Effector memory CD8-positive, alpha-beta T cell (primary cell): ENCODE measurements at regions not wholly inside any gene's neighbourhood (a gene's known extent, or its start where the extent isn't known, plus 50 kb on each side); places are given as distances from the start of the nearest gene placed in this dataset.
A peak's percentile ranks its signal among the peaks of the same experiment; 100 is the strongest.

Experiments used
- ATAC-seq: fragments of 150-1000 bp; cut with Tn5 transposase; replicated peaks from 2 replicates; pipeline ENCODE4 v1.10.0; 2021; ENCODE audit warnings: mild to moderate bottlenecking, moderate library complexity
- DNase-seq, 3 experiments: peaks; one replicate each; pipeline ENCODE4 v3.0.0; 2021
- H3K27ac Mint-ChIP-seq, 2 donors: one replicate each; pipeline ENCODE4 v1.8.0; 2022; ENCODE audit warnings: mild to moderate bottlenecking in 2 of 2, mixed read lengths in 2 of 2, moderate library complexity in 2 of 2
- H3K27me3 Mint-ChIP-seq, 2 donors: one replicate each; pipeline ENCODE4 v1.8.0; 2022; ENCODE audit warnings: mixed read lengths in 2 of 2
- H3K36me3 Mint-ChIP-seq: one replicate; pipeline ENCODE4 v1.8.0; 2022; ENCODE audit warnings: mild to moderate bottlenecking, moderate library complexity, mixed read lengths; ENCODE audit not compliant: insufficient read depth
- H3K4me1 Mint-ChIP-seq, 2 donors: one replicate each; pipeline ENCODE4 v1.8.0; 2022; ENCODE audit warnings: low read depth in 2 of 2, mixed read lengths in 2 of 2
- H3K4me3 Mint-ChIP-seq, 2 donors: one replicate each; pipeline ENCODE4 v1.8.0; 2022; ENCODE audit warnings: mild to moderate bottlenecking in 2 of 2, mixed read lengths in 2 of 2, moderate library complexity in 2 of 2
- H3K9me3 Mint-ChIP-seq, 2 donors: one replicate each; pipeline ENCODE4 v1.8.0; 2022; ENCODE audit warnings: mixed read lengths in 2 of 2

- no peak overlapping the region for H3K4me3 Mint-ChIP-seq
- no peaks in the 10 kb centered on the region for H3K27me3 Mint-ChIP-seq
- H3K36me3 Mint-ChIP-seq = peaks cover 3% of the 10 kb centered on the region
- H3K9me3 Mint-ChIP-seq = no peaks in the 10 kb centered on the region
- ATAC-seq = peak; percentile 54
- peak in 1 of 3 experiments; percentile 17 for DNase-seq
- peaks cover 14 to 18% of the 10 kb centered on the region in 2 donors for H3K4me1 Mint-ChIP-seq
- H3K27ac Mint-ChIP-seq = peak overlapping the region in 1 of 2 donors; percentile 77
Observed at GRCh38 chr1:232568331-232568852, 61.5 kb downstream of the SIPA1L2 start.

GRCh38 chr1:232566093-232566492 is 63.8 kb downstream of the SIPA1L2 start:
- H3K27ac Mint-ChIP-seq = no peak overlapping the region
- DNase-seq = no peak
- H3K9me3 Mint-ChIP-seq = no peaks in the 10 kb centered on the region
- no peak for ATAC-seq
- no peaks in the 10 kb centered on the region for H3K27me3 Mint-ChIP-seq
- no peak overlapping the region for H3K4me3 Mint-ChIP-seq
- H3K4me1 Mint-ChIP-seq = peaks cover 12 to 14% of the 10 kb centered on the region in 2 donors
- no peaks in the 10 kb centered on the region for H3K36me3 Mint-ChIP-seq

GRCh38 chr1:232562855-232563510 is 67.0 kb downstream of the SIPA1L2 start:
- ATAC-seq = no peak
- no peaks in the 10 kb centered on the region for H3K27me3 Mint-ChIP-seq
- peak overlapping the region in 1 of 2 donors; percentile 26 for H3K27ac Mint-ChIP-seq

DNA sequence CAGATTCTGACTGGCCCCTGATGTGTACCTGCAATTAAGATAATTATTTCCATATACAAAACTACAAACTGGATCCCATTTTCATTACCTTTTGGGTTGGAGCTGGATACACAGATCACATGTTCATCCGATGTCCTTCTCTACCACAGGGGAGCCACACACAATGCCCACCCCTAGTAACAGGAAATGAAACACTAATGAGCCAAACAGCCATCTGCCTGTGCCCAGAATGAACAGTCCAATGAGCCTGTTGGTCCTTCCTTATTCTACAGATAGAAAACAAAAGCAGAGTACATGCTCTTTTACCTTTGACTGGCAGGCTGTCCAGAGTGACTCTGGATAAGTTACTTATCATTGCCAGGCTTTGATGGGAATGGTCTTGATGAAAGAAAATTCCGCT is 68.6 kb downstream of the SIPA1L2 start:
- Mint-ChIP-seq H3K27me3 (no peaks in the 10 kb centered on the region), H3K4me3 (no peak overlapping the region), H3K4me1 (peaks cover 12 to 18% of the 10 kb centered on the region in 2 donors), H3K9me3 (no peaks in the 10 kb centered on the region), H3K27ac (no peak overlapping the region), H3K36me3 (peaks cover 3% of the 10 kb centered on the region)
- ATAC-seq (no peak), DNase-seq (no peak)

More at GRCh38 chr1:232562855-232563510, 67.0 kb downstream of the SIPA1L2 start:
- Mint-ChIP-seq H3K4me3 (no peak overlapping the region), H3K9me3 (no peaks in the 10 kb centered on the region), H3K4me1 (peaks cover 12 to 13% of the 10 kb centered on the region in 2 donors), H3K36me3 (peaks cover 3% of the 10 kb centered on the region)
- no peak for DNase-seq

DNA sequence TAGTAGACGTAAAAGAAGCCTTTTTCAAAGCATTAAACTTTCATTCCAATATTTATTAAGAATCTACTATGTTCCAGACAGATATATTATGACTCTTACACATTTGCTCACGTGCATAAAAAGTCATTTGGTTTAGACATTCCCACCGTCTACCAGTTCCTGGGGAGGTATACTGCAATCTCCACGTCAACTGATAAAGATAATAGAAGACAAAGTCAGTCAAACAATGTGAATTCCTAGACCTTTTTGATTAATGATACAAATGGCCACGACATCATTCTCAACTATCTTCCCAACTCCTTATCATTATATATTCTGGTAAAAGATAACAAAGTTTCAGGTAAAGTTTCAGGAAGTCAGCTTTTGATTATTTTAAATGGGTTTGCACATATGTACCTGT is 69.0 kb downstream of the SIPA1L2 start:
- no peak overlapping the region for H3K4me3 Mint-ChIP-seq
- peaks cover 12 to 18% of the 10 kb centered on the region in 2 donors for H3K4me1 Mint-ChIP-seq
- ATAC-seq (no peak), DNase-seq (no peak)
- H3K27me3 Mint-ChIP-seq = no peaks in the 10 kb centered on the region
- H3K9me3 Mint-ChIP-seq = no peaks in the 10 kb centered on the region
- peaks cover 3% of the 10 kb centered on the region for H3K36me3 Mint-ChIP-seq
- H3K27ac Mint-ChIP-seq = no peak overlapping the region

DNA sequence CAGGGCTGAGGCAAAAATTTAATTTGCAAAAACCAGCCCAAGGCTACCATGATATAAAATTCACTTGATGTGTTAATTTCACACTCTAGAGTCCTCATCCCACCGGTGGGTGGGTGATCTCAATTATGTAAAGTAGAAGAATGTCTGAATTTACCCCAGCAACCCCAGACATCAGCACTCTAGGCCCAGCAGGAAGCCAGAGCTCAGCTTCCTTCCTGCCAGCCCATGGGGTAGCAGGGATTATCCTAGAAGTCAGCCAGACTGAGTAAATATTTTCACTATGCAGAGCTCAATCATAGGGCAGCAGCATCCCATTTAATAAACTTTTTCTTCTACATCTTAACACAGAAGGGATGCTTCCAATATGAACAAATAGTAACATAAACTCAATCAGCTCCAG is 71.0 kb downstream of the SIPA1L2 start:
- H3K9me3 Mint-ChIP-seq = no peaks in the 10 kb centered on the region

DNA sequence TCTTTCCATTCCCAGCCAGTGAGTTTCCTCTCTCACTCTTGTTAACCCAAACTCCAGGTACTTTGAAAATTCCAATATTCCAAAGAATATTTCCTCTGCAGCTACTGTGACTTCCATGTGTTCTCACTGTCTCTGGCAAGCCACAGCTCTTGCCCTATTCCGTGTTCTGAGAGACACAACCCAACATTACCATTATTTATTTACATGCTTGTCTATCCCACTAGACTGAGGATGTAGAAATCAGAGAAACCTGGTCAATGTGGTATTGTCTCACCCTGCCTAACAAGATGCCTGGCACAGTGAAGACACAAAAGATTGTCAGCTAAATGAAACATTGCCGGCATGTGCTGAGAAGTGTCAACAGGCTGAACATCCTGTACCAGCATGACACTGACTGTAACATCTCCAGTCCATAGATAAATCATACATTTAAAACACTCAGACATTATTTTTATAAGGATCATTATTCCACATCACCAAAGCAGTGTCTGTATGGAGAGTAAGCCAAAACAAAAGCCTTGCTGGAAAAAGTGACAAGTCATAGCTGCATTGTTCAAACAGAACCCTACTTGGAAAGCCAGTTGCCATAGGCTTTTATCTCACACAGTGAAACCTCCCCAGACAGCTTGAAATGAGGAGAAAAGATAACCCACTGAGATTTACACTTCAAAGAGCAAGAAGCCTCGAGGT is 72.3 kb downstream of the SIPA1L2 start:
- Mint-ChIP-seq H3K4me1 (peaks cover 16 to 18% of the 10 kb centered on the region in 2 donors), H3K27me3 (no peaks in the 10 kb centered on the region), H3K27ac (peak overlapping the region in 1 of 2 donors; percentile 11), H3K4me3 (no peak overlapping the region), H3K36me3 (peaks cover 3% of the 10 kb centered on the region), H3K9me3 (no peaks in the 10 kb centered on the region)
- DNase-seq (no peak), ATAC-seq (no peak)

More for the DNA sequence above, 71.0 kb downstream of the SIPA1L2 start:
- DNase-seq = no peak
- ATAC-seq = peak; percentile 39
- H3K27me3 Mint-ChIP-seq = no peaks in the 10 kb centered on the region
- no peak overlapping the region for H3K27ac Mint-ChIP-seq
- peaks cover 13 to 18% of the 10 kb centered on the region in 2 donors for H3K4me1 Mint-ChIP-seq
- H3K36me3 Mint-ChIP-seq = peaks cover 3% of the 10 kb centered on the region
- H3K4me3 Mint-ChIP-seq = no peak overlapping the region

- no peaks in the 10 kb centered on the region for H3K27me3 Mint-ChIP-seq
- H3K4me3 Mint-ChIP-seq = no peak overlapping the region
- DNase-seq (no peak), ATAC-seq (no peak)
- peaks cover 16 to 18% of the 10 kb centered on the region in 2 donors for H3K4me1 Mint-ChIP-seq
- peak overlapping the region in 1 of 2 donors; percentile 11 for H3K27ac Mint-ChIP-seq
- no peaks in the 10 kb centered on the region for H3K9me3 Mint-ChIP-seq
- H3K36me3 Mint-ChIP-seq = peaks cover 3% of the 10 kb centered on the region
Observed at GRCh38 chr1:232557096-232557495, 72.8 kb downstream of the SIPA1L2 start.

- no peak for ATAC-seq
- Mint-ChIP-seq H3K27ac (no peak overlapping the region), H3K27me3 (no peaks in the 10 kb centered on the region), H3K36me3 (peaks cover 3% of the 10 kb centered on the region), H3K4me1 (peaks cover 16 to 18% of the 10 kb centered on the region in 2 donors), H3K4me3 (no peak overlapping the region), H3K9me3 (no peaks in the 10 kb centered on the region)
- DNase-seq = no peak
Observed at GRCh38 chr1:232556351-232556750, 73.6 kb downstream of the SIPA1L2 start.

- DNase-seq = no peak
- H3K4me3 Mint-ChIP-seq = no peak overlapping the region
- H3K9me3 Mint-ChIP-seq = no peaks in the 10 kb centered on the region
Observed at GRCh38 chr1:232555494-232556210, 74.3 kb downstream of the SIPA1L2 start.

GRCh38 chr1:232554409-232554808 is 75.5 kb downstream of the SIPA1L2 start:
- Mint-ChIP-seq H3K9me3 (no peaks in the 10 kb centered on the region), H3K27ac (no peak overlapping the region), H3K27me3 (no peaks in the 10 kb centered on the region), H3K4me3 (no peak overlapping the region), H3K4me1 (peaks cover 16 to 18% of the 10 kb centered on the region in 2 donors), H3K36me3 (no peaks in the 10 kb centered on the region)
- ATAC-seq (no peak), DNase-seq (no peak)

More at GRCh38 chr1:232555494-232556210, 74.3 kb downstream of the SIPA1L2 start:
- no peaks in the 10 kb centered on the region for H3K27me3 Mint-ChIP-seq
- H3K27ac Mint-ChIP-seq = no peak overlapping the region
- peaks cover 3% of the 10 kb centered on the region for H3K36me3 Mint-ChIP-seq
- no peak for ATAC-seq
- H3K4me1 Mint-ChIP-seq = peaks cover 16 to 18% of the 10 kb centered on the region in 2 donors

DNA sequence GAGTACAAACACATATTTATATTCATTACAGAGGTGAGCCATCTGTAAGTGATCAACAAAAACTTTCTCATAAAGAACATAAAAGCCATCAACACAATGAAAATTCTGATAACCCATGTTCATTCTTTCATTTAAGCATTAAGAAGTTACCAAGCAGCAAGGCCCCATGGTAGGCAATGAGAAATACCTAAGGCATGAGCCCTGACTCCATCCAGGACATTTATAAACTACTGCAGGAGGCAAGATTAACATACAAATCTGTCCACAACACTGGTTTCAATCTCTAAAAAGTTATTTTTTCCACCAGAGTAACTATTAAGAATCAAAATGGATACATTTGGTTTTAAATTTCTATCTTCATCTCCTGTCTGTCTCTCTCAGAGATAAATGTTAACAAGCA is 76.1 kb downstream of the SIPA1L2 start:
- ATAC-seq (no peak), DNase-seq (no peak)
- no peaks in the 10 kb centered on the region for H3K9me3 Mint-ChIP-seq
- H3K27ac Mint-ChIP-seq = no peak overlapping the region
- H3K36me3 Mint-ChIP-seq = no peaks in the 10 kb centered on the region
- H3K4me1 Mint-ChIP-seq = peaks cover 11 to 16% of the 10 kb centered on the region in 2 donors
- no peak overlapping the region for H3K4me3 Mint-ChIP-seq
- H3K27me3 Mint-ChIP-seq = peaks cover 0 to under 1% of the 10 kb centered on the region in 2 donors

GRCh38 chr1:232553050-232553754 is 76.7 kb downstream of the SIPA1L2 start:
- Mint-ChIP-seq H3K4me3 (no peak overlapping the region), H3K27me3 (peaks cover 0 to 6% of the 10 kb centered on the region in 2 donors), H3K36me3 (no peaks in the 10 kb centered on the region), H3K4me1 (peaks cover 10 to 11% of the 10 kb centered on the region in 2 donors), H3K27ac (no peak overlapping the region), H3K9me3 (no peaks in the 10 kb centered on the region)
- no peak for ATAC-seq
- no peak for DNase-seq
